ENCODE measurements at regions not wholly inside any gene's neighbourhood (a gene's known extent, or its start where the extent isn't known, plus 50 kb on each side); places are given as distances from the start of the nearest gene placed in this dataset.

DNA sequence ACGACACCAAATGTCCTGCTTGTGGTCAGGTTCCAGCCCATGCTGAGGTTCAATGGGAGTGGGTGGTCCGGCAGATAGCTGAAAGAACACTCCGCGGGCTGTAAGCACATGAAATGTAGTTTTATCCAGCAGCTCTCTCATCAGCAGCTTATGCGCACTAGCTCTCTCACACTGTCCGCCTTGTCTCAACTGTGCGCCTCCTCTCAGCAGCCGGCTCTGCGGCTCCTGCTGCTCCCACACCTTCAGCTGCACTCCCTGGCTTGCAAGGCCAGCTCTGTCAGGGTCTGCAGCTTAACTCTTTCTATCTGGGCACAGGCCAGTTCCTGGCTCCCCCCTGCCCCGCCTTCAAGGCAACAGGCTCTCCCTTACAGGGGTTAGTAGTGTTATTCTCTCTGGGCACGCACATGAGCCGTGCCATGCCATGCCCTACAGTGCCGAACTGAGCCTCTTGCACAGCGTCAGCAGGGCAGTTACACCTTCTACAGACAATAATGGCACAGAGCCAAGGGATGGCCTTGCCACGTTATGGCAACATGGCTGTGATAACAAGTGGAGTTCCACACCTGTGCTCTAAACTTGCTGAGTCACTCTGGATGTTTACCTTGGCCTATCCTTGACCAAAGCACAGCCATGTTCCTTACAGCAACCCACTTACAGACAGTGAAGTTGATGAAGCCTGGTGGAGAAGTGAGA lies 84.0 kb upstream of the LRFN2 start:
- H3F3A ChIP-seq (ENCODE audit: insufficient read depth) = no peaks in the 10 kb centered on the region
- no peaks in the 10 kb centered on the region for H3K9me3 ChIP-seq (ENCODE audit: insufficient read depth, low read length)
- no peaks in the 10 kb centered on the region for H3K79me2 ChIP-seq (ENCODE audit: insufficient read depth, low read length)
- H2AFZ ChIP-seq (ENCODE audit: low read depth, low read length, severe bottlenecking) = no peak overlapping the region
- no peaks in the 10 kb centered on the region for H3K36me3 ChIP-seq (ENCODE audit: low read length)
- H3K9me2 ChIP-seq (replicated peaks; ENCODE audit: insufficient read depth, low read length) = no peaks in the 10 kb centered on the region
- H3K27me3 ChIP-seq (ENCODE audit: low read length) = no peaks in the 10 kb centered on the region
- no peak overlapping the region for H3K27ac ChIP-seq (ENCODE audit: low read depth, low read length)
- H3K4me3 ChIP-seq (ENCODE audit: insufficient read depth, low read length, poor library complexity, severe bottlenecking) = no peak overlapping the region
- no peak for TF ChIP-seq EZH2phosphoT487 (conservative IDR thresholded peaks at IDR 0.05; ENCODE audit: low read length)
- TF ChIP-seq, protein P1, sequence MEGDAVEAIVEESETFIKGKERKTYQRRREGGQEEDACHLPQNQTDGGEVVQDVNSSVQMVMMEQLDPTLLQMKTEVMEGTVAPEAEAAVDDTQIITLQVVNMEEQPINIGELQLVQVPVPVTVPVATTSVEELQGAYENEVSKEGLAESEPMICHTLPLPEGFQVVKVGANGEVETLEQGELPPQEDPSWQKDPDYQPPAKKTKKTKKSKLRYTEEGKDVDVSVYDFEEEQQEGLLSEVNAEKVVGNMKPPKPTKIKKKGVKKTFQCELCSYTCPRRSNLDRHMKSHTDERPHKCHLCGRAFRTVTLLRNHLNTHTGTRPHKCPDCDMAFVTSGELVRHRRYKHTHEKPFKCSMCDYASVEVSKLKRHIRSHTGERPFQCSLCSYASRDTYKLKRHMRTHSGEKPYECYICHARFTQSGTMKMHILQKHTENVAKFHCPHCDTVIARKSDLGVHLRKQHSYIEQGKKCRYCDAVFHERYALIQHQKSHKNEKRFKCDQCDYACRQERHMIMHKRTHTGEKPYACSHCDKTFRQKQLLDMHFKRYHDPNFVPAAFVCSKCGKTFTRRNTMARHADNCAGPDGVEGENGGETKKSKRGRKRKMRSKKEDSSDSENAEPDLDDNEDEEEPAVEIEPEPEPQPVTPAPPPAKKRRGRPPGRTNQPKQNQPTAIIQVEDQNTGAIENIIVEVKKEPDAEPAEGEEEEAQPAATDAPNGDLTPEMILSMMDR (IDR thresholded peaks at IDR 0.05; ENCODE audit: insufficient read depth, low read length, poor library complexity, severe bottlenecking) = no peak
- H4K20me1 ChIP-seq (ENCODE audit: low read depth, low read length) = no peaks in the 10 kb centered on the region
- no peak overlapping the region for H3K9ac ChIP-seq (ENCODE audit: low read length)
- no peak overlapping the region for H3K4me2 ChIP-seq (ENCODE audit: low read depth, low read length, poor library complexity, severe bottlenecking)

DNA sequence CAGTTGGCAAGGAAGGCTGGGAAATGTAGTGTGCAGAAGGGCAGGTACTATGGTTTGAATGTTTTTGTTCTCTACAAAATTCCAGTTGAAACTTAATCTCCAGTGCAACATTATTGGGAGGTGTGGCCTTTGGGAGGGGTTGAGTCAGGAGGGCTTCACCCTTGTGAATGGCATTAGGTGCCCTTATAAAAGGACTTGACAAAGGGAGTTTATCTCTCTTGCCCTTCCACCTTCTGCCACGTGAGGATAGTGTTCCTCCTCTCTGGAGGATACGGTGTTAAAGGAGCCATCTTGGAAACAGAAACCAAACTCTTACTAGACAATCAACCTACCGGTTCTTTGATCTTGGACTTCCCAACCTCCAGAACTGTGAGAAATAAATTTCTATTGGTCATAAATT lies 82.2 kb upstream of the LRFN2 start:
- Histone ChIP-seq H3K36me3 (ENCODE audit: low read length) (no peaks in the 10 kb centered on the region), H3F3A (ENCODE audit: insufficient read depth) (no peaks in the 10 kb centered on the region), H3K27me3 (ENCODE audit: low read length) (no peaks in the 10 kb centered on the region), H4K20me1 (ENCODE audit: low read depth, low read length) (no peaks in the 10 kb centered on the region), H3K4me3 (ENCODE audit: insufficient read depth, low read length, poor library complexity, severe bottlenecking) (no peak overlapping the region), H3K27ac (ENCODE audit: low read depth, low read length) (no peak overlapping the region), H3K79me2 (ENCODE audit: insufficient read depth, low read length) (no peaks in the 10 kb centered on the region), H3K9ac (ENCODE audit: low read length) (no peak overlapping the region), H3K9me3 (ENCODE audit: insufficient read depth, low read length) (0 out of 2 replicates have a peak, but pooled peaks cover 4% of the 10 kb centered on the region), H3K4me2 (ENCODE audit: low read depth, low read length, poor library complexity, severe bottlenecking) (no peak overlapping the region), H3K9me2 (replicated peaks; ENCODE audit: insufficient read depth, low read length) (no peaks in the 10 kb centered on the region), H2AFZ (ENCODE audit: low read depth, low read length, severe bottlenecking) (no peak overlapping the region)
- no peak for TF ChIP-seq EZH2phosphoT487 (conservative IDR thresholded peaks at IDR 0.05; ENCODE audit: low read length)
- TF ChIP-seq, protein P1 (IDR thresholded peaks at IDR 0.05; ENCODE audit: insufficient read depth, low read length, poor library complexity, severe bottlenecking) = no peak

DNA sequence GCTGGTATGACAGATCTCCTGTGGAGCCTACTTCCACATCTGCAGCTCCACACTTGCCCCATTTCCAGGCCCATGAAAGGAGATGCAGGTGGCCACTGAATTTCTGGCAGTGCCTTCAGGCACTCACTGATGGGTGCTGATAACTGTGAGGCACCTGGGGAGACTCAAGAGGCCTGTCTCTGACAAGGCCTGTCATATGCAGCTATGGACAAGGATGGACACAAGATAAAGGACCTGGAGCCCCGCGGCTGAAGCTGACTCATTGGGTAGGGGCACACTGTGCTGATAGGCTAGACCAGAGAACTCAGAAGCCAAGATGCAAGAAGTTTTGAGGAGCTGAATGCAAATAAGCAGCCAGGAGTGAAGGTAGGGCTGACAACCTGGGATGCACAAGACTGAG lies 81.0 kb upstream of the LRFN2 start:
- no peak overlapping the region for H3K9ac ChIP-seq (ENCODE audit: low read length)
- H3K79me2 ChIP-seq (ENCODE audit: insufficient read depth, low read length) = no peaks in the 10 kb centered on the region
- no peaks in the 10 kb centered on the region for H3F3A ChIP-seq (ENCODE audit: insufficient read depth)
- H3K4me3 ChIP-seq (ENCODE audit: insufficient read depth, low read length, poor library complexity, severe bottlenecking) = no peak overlapping the region
- H3K4me2 ChIP-seq (ENCODE audit: low read depth, low read length, poor library complexity, severe bottlenecking) = no peak overlapping the region
- H3K36me3 ChIP-seq (ENCODE audit: low read length) = no peaks in the 10 kb centered on the region
- 0 out of 2 replicates have a peak, but pooled peaks cover 11% of the 10 kb centered on the region for H3K9me3 ChIP-seq (ENCODE audit: insufficient read depth, low read length)
- H3K9me2 ChIP-seq (replicated peaks; ENCODE audit: insufficient read depth, low read length) = no peaks in the 10 kb centered on the region
- H4K20me1 ChIP-seq (ENCODE audit: low read depth, low read length) = no peaks in the 10 kb centered on the region
- H3K27me3 ChIP-seq (ENCODE audit: low read length) = no peaks in the 10 kb centered on the region
- no peak overlapping the region for H3K27ac ChIP-seq (ENCODE audit: low read depth, low read length)
- H2AFZ ChIP-seq (ENCODE audit: low read depth, low read length, severe bottlenecking) = no peak overlapping the region
- no peak for TF ChIP-seq EZH2phosphoT487 (conservative IDR thresholded peaks at IDR 0.05; ENCODE audit: low read length)
- TF ChIP-seq, protein P1 (IDR thresholded peaks at IDR 0.05; ENCODE audit: insufficient read depth, low read length, poor library complexity, severe bottlenecking) = no peak
